HG03175 (cell line): ENCODE measurements at regions not wholly inside any gene's neighbourhood (a gene's known extent, or its start where the extent isn't known, plus 50 kb on each side); places are given as distances from the start of the nearest gene placed in this dataset.
A peak's percentile ranks its signal among the peaks of the same experiment; 100 is the strongest.
"Not testable (repeated sequence)": the region's sequence is repeated elsewhere in the genome, so short reads cannot be mapped to it uniquely, and the experiment has no call there.

ENCODE experiments used
- ATAC-seq: cut with Tn5 transposase; IDR thresholded peaks from one replicate; pipeline ENCODE4 v1.9.1; 2021; ENCODE audit warnings: mild to moderate bottlenecking, moderate library complexity; ENCODE audit not compliant: unreplicated experiment

- no peak for ATAC-seq
Measured at GRCh38 chr18:56284319-56284718, 354.1 kb downstream of the TXNL1 start.

DNA sequence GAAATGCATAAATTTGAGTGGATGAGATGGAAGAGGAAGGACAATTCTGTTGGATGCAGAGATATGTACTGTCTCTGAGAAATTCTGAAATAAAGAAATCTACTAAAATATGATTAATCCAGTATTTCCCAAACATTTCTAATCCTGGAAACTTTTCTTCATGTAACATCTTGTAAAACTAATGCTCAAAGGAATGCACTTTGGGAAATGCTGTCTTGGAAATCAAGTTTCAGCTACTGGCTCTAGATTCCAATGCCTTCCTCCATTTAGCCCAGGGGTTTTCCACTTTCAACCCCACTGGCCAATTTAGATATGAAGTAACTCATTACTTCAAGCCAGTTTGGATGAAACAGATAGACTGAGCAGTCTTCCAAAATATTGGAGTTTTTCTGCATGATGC is 355.1 kb downstream of the TXNL1 start:
- ATAC-seq = no peak

DNA sequence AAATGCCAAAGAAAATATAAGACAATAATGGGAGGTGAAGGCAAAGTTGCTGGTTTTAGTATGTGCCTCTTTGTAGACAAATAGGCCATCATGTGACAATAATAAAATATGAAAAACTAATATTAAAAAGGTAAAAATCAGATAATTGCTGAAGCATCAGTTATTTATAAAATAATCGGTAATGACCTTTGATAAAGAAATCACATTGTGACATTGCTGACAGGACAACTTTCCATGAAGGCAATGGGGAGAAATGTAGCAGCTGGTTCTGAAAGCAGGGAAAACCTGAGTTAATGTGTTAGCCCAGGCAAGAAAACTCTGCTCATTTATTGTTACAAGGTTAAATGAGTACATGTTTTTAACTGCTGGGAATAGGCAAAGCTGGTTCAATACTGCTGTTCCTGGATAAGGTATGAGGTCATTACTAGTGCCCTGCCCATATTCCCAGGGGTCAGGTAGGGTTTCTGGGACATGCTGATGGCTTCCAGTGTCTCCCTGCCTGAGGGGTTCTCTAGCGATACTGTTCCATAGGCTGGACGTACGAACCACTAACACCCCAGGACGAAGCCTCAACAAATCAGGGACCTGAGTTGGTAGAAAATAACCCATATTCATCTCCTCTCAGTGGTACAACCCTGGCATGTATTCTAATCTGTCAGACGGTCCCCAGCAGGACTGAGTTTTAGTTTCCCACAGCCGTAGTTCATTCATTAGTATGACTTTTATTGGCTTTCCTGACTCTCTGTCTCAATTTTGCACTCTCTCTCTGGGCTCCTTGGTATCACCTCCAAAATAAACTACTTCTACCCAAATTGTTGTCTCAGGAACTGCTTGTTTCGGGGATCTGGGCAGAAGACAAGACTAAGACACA is 355.9 kb downstream of the TXNL1 start:
- ATAC-seq = no peak

DNA sequence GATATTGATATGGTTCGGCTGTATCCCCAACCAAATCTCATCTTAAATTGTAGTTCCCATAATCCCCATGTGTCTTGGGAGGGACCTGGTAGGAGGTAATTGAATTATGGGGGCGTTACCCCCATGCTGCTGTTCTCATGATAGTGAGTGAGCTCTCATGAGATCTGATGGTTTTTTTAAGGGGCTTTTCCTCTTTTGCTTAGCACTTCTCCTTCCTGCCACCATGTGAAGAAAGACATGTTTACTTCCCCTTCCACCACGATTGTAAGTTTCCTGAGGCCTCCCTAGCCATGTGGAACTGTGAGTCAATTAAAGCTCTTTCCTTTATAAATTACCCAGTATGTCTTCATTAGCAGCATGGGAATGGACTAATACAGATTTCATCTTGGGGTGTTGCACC is 358.6 kb downstream of the TXNL1 start:
- ATAC-seq = not testable (repeated sequence)

- ATAC-seq = no peak
Measured at GRCh38 chr18:56278421-56279003, 359.9 kb downstream of the TXNL1 start.

- no peak for ATAC-seq
Measured at GRCh38 chr18:56276466-56276865, 361.9 kb downstream of the TXNL1 start.

GRCh38 chr18:56273541-56274219 is 364.7 kb downstream of the TXNL1 start:
- no peak for ATAC-seq

DNA sequence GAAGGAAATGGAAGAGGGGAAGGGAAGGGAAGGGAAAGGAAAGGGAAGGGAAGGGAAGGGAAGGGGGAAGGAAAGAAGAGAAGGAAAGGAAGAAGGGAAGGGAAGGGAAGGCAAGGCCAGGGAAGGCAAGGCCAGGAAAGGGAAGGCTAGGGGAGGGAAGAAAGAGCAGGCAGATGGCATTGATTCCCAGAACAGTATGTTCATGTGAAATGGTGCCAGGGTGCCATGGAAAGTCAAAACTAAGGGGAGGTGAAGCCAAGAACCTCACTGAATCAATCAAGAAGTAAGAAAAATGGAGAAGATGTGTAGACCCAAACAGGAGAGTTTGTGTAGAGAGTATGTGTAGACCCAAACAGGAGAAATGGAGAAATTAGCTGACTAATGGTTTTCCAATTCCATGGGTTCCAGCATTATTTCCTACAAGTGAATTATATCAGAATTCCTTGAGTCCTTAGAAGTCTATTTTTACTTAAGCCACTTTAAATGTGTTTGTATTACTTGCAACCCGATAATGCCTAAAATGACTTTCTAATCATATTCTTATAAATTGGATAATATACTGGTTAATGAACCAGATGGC is 367.6 kb downstream of the TXNL1 start:
- no peak for ATAC-seq

DNA sequence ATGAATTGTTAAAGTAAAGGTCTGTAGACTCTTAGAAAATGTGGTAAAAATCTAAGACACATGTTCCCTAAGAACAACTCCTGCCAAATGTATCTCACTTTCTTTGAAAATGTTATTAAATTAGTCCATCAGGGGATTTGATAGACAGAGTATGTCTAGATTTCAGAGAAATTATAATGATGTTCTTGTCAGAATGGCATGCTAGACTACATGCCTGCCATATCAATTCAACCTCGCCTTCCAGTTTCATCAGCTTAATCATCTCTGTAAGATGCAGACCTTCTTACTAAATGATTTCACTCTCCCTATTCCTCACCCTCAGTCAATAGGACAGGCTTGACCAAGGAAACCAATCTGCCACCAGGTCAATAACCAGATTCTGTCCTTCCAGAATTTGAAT is 368.4 kb downstream of the TXNL1 start:
- no peak for ATAC-seq

DNA sequence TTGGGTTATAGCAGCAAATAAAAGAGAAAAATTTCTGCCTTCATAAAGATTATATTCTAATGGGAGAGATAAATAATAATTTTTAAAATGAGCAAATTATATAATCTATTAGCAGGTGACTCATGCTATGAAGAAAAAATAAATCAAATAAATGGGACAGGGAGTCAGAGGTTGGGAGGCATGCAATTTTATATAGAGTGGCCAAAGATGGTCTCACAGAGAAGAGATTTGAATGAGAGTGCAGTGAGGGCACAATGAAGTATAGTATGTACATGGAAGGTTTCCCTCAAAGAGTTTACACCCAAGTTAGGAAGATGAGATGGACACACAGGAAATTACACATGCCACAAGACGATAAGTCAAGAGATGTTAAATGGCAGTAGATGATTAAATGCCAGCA is 369.4 kb downstream of the TXNL1 start:
- ATAC-seq = no peak

- ATAC-seq = no peak
Measured at GRCh38 chr18:56267334-56267733, 371.1 kb downstream of the TXNL1 start.

- ATAC-seq = no peak
Measured at GRCh38 chr18:56258178-56258577, 380.2 kb downstream of the TXNL1 start.

DNA sequence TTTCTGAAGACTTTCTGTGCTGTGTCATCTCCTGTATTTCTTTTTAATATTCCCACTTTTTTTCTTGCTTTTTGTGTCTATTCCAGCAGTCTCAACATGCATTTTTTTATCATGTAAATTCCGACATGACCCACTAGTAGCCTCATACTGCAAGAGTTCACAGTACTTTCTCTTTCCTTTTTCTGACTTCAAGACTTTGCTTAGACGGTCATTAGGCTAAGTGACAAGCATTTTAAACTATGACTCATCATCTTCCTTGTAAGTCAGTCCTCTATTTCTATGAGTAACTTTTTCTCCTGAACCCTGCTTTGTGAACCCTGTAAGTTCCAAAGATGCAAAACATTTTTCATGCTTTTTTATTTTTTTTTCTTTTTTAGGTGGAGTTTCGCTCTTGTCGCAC is 381.2 kb downstream of the TXNL1 start:
- peak; percentile 76 for ATAC-seq

DNA sequence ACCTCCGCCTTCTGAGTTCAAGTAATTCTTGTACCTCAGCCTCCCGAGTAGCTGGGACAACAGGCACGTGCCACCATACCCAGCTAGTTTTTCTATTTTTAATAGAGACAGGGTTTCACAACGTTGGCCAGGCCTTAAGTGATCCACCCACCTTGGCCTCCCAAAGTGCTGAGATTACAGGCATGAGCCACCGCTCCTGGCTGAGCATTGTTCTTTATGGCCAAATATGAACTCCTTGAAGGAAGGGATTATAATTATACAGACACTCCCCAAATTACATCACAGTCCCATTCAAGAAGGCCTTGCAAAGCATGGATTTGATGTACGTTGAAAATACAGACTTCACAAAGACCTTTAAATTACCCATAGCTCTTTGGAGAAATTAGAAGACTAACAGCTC is 381.7 kb downstream of the TXNL1 start:
- ATAC-seq = no peak

DNA sequence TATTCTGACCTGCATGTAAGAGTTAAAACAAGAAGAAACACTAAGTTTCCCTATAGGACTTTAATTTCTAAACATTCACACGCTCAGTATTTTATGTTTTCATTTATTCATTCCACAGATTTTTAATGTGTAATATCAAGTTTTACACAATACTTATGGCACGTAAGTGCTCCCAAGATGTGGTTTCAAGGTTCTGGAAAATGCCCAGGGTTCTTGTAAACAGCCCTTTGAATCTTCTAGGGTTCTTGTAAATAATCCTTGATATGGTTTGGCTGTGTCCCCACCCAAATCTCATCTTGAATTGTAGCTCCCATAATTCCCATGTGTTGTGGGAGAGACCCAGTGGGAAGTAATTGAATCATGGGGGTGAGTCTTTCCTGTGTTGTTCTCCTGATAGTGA is 383.0 kb downstream of the TXNL1 start:
- ATAC-seq = no peak

DNA sequence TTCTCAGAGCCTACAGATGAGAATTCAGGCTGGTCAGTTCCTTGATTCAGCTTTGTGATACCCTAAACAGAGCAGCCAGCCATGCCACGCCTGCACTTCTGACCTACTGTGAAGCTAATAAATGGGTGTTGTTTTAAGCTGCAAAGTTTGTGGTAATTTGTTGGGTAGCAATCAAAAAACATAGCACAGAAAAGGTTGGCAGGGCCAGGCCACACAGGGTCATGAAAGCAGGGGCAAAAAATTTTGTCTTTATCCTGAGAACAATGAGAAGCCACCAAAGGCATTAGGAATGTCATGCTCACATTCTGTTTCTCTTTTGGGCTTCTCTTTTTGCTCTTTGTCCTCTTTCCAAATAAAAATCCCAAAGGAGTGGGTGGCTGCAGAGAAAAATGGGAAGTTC is 385.9 kb downstream of the TXNL1 start:
- ATAC-seq = no peak

DNA sequence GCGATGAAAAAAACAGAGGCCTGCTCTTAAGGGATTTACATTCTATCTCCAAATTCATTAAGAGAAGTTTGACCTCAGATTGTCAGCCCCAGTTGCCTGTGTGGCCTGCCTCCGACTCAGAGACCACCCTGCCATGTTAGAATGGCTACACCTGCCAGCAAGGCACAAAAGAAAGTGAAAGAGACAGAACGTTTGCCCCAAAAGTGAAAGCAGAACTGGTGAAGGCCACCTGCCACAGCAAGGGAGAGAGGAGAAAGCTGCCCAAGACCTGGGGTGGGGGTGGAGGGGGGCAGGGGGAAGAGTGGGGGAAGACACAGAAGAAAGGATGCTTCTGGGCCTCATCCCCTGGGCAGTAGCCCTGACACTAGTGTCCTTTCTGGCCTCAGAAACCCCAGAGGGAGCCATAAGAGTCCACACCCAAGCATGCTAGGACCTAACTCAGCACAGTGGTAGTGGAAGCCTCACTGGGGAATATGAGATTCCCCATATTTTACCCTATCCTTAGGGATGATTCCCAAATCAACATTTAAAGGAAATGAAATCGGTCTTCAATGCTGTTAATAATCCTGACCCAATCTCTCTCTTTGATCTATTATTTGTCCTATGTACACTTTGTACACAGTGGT is 389.7 kb downstream of the TXNL1 start:
- peak; percentile 97 for ATAC-seq

- no peak for ATAC-seq
Measured at GRCh38 chr18:56246916-56247315, 391.5 kb downstream of the TXNL1 start.

- no peak for ATAC-seq
Measured at GRCh38 chr18:56245866-56246580, 392.4 kb downstream of the TXNL1 start.

- ATAC-seq = no peak
Measured at GRCh38 chr18:56240405-56240804, 398.0 kb downstream of the TXNL1 start.

GRCh38 chr18:56238576-56238975 is 399.8 kb downstream of the TXNL1 start:
- ATAC-seq = no peak
